HG02852 (cell line): ENCODE measurements at regions not wholly inside any gene's neighbourhood (a gene's known extent, or its start where the extent isn't known, plus 50 kb on each side); places are given as distances from the start of the nearest gene placed in this dataset.
A peak's percentile ranks its signal among the peaks of the same experiment; 100 is the strongest.
"Not testable (repeated sequence)": the region's sequence is repeated elsewhere in the genome, so short reads cannot be mapped to it uniquely, and the experiment has no call there.

Source experiments
- ATAC-seq: cut with Tn5 transposase; IDR thresholded peaks from one replicate; pipeline ENCODE4 v1.9.1; 2021; ENCODE audit warnings: mild to moderate bottlenecking, moderate library complexity; ENCODE audit not compliant: unreplicated experiment

DNA sequence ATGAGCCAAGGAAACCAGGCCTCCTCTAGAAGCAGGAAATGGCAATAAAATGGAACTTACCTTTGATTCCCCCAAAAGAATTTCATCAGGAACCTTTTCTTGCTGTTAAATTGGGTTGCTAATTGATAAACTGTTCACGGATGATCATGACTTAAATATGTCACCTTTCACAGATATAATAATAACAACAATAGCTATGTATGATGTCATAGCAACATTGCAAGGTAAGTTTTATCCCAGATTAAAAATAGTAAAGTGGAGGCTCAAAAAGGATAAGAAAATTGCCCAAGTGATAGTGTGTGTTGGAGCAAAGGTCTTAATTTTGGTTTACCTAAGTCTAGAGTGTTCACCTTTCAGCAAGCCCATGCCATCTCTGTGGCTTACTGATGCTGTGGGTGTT lies 357.6 kb upstream of the CELF2 start:
- ATAC-seq = no peak

DNA sequence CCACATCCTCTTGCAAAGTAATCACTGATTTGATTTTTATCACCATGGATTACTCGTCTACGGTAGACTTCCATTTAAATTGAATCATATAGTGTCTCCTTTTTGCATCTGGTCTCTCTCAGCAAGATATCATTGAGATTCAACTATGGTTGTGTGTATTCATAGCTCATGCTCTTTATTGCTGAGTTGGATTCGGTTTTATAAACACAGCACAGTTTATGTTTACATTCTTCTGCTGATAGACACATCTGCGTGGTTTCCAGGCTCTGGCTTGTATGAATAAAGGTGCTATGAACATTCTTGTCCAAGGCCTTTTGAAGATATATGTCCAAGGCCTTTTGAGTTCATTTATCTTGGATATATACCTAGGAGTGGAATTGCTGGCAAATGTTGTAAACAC lies 356.5 kb upstream of the CELF2 start:
- no peak for ATAC-seq

DNA sequence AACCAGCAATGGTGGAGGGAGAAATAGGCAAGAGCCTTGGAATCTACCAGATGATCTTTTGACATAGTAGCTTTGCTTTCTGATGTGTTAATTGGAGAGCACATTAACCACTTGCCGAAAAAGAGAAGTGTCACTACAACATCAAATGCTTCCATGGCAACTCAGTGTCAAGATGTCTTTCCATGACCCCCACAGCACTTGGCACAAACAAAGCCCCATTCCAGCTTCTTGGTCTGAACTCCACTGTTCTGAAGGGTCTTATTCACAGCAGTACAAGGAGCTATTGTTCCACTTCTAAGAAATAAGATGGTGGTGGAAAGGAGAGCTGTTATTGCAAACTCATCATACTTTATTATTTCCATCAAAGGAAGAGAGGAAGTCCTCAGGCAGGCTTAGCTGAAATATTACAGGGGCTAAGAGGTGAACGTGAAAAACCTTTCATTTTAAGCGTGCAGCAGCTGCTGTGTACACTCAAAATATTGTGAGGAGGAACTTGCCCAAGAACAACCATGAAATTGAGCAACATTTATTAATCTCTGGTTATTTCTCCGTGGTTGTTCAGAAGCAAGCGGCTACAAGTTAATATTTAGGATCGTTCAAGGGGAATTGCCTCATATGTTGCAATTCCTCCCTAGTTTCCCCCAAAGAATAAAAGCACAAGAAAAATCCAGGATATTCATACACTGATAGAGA lies 354.8 kb upstream of the CELF2 start:
- no peak for ATAC-seq

DNA sequence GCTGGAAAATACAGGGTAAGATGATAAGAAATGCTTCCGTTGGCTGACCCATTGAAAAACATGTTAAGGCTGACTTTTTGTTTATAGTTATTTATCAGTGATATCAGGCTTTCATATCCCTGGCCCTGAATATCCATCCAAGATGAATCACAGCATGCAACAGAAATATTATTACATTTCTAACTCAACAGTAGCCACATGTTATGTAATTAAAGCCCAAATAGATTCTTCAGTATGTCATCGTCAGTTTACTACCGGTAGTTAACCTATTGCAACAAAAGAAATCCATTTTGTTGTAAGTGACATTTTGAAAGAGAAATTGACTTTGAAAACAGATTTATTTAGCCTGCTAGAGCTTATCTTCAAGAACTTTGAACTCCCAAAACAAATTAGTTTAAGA lies 354.1 kb upstream of the CELF2 start:
- no peak for ATAC-seq

DNA sequence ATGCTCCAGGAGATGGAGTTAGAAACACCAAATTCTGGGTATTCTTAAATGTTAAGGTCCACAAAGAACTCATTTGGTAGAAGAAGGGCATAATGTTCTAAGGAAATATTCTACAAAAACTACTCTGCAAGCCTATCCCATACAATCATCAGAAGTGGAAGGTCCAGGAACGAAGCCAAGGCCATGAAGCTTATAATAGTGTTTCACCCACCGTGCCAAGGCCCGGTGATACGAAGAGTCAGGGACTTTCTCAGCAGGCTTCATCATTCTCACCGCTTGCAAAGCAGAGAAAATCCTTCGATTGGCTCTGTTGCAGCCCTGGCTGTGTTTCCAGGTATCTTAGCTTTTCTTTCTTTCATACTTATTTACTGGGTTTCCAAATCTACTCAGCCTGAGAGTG lies 351.9 kb upstream of the CELF2 start:
- no peak for ATAC-seq

DNA sequence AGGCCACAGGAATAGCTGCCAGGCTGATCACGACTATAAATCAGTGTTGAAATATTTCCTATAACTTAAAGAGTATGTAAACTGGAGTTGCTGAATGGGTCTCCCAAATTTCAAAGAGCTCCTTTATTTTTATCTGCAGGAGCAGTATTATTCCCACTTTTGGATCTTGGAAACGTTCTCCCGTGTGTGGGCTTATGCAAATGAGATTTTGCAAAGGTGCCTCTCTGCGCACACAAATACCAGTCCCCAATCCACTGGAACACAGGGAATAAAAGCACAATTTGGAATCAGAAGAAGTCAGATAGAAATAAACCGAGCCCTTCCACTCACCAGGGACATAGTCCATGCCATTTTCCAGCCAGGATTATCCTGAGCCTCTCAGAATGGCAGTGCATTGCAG lies 350.2 kb upstream of the CELF2 start:
- no peak for ATAC-seq

DNA sequence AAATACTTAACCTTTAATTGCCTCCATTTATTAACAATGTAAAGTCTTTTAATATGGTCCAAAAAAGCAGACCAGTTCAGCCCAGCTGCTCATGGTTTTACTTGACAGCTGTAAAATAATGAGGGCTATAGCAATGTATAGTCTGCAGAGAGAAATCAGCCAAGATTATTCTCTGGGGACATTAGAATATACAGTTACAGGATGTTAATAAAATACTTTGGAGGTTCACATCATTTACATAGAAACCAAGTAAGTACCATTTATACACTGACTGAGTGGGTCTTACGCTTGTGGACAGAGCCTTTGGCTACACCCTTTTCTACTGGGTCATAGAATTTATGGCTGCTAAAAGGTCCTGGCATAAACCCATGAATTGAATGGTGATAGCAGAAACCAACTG lies 340.7 kb upstream of the CELF2 start:
- peak; percentile 8 for ATAC-seq

DNA sequence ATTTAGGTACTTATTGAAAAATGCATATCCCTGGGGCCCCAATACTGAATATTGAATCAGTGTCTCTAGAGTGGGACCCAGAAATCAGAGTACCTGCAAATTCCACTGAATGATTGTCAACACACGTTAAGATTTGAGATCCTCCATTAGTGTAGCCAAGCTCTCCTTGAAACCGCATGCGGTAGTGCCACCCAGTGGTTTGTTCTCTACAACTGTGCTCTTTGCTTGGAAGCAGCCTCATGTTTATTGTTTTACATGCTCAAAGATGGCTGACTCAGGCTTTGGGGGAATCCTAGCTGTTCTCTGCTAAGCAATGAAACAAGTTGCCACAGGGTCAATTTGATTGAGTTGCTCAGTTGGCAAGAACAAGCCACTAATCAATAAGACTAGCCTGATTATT lies 340.2 kb upstream of the CELF2 start:
- peak; percentile 72 for ATAC-seq

DNA sequence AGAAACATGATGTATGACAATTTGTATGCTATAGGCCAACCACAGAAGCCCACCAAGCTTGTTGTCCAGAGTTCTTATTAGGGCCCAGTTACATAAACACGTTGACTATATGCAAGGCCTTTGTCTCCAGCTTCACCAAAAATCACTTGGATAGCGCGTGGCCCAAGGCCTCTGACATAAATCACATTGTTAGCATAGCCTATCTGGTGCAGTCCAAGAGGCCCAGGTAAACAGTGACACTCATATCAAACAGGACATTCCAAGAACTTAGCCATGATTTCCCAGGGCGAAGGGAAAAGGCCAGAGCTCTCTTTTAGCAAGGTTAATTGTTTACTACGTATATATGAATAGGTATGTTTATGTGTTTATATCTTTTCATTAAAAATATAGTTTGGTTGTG lies 337.2 kb upstream of the CELF2 start:
- no peak for ATAC-seq

DNA sequence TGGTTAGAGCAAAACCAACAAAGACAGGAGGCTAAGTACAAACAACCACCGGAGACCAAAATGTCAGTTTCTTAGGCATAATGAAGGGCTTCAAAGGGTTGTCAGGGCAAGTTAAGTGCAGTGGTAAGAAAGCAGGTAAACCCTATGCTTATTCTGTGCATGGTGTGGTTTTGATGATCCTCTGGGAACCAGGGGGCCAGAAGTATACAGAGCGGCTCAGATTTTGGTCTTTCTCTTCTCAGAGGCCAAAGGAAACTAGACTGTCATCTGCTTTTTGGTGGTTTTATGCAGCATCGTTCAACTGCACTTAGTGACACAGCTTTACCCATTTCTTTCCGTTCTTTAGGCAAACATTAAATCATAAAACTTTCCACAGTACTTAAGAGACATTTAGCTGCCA lies 332.7 kb upstream of the CELF2 start:
- ATAC-seq = no peak

DNA sequence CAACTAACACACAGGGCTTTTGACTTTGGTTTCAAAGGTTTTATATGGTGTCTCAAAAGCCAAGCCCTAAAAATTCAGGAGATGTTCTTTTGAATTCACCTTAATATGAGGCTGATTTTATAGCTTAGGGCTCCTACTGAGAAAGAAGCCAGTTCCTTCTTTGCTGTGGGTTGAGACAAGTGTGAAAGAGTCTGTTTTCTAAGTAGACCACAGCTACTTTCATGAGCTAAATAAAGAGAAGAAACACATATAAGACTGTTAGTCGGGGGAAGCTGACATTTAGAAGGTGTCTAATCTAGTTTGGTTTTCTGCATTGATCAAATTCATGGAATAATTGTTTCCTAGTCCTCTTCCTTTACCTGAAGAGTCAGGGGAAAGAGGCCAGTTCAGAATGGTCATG lies 332.1 kb upstream of the CELF2 start:
- ATAC-seq = peak; percentile 85

DNA sequence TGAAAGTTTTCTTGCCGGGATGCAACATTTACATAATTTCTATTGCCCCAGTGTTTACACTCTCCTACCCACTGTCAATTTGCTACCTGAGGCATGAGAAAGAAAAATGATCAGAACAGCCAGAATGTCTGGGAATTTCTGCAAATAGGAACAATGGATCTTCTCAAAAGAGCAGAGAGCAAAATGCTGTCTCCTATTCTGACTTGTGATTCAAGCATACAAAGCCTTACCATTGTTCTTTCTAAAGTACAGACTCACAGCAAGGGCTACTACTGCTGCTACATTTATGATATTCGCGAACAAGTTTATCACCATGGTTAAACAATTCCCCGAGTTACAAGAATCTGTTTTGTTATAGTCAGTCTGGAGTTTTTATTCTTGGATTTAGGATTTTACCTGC lies 329.9 kb upstream of the CELF2 start:
- ATAC-seq = no peak

DNA sequence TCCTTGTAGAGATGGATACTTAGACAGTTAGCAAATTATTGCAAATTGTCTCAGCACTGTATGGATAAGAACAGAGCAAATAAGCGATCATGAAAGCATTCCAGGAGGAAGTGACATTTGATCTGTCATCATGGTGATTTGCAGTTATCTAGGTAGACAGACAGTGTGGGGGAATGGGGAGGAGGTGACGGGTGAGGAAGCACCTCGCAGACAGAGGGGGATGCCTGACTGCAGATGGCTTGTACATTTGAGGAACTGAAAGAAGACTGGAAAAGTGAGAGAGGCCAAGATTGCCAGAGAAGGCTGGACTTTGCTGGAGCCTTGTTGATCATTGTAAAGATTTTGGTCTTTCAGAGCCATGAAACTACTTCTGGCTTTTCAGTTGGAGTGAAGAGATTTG lies 318.2 kb upstream of the CELF2 start:
- no peak for ATAC-seq

DNA sequence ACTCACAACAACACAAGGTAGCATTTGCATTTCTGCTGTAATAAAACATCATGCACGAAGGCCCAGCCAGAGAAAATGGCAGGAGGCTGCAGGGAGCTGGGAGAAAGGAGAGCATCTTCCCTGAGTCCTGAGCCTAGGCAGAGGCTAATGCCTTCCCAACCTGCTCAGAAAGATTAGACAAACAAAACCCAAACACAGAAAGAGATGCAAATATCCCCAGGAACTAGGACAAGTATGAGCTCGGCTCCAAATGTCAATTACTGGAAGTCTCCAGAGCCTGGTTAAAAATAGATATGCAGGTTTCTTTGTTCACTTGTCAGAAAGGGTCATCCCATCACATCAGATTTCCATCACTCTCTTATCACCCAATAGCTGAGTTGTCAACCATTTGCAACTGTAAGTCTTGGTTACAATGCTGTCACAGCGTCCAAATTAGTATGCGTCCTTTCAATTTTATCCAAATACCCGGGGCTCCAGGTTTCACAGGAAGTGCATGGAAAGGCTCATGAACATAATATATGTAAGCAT lies 316.5 kb upstream of the CELF2 start:
- no peak for ATAC-seq

DNA sequence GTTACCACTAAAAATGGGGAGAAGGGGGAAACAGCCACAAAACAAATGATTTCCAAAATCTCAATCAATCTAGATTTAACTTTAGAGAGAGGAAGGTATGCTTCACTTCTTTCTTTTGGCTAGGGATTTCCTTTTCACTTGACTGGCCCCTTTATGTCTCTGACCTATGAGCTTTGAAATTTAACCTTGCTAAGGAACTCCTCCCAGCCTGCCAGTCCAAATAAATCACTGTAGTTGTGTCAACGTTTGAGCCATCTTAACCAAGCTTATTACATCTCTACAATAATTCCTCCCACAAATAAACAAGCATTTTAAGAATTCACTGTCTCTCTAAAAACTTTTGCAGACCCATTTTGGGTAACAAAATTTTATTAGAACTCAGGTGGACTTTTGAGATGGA lies 315.5 kb upstream of the CELF2 start:
- no peak for ATAC-seq

DNA sequence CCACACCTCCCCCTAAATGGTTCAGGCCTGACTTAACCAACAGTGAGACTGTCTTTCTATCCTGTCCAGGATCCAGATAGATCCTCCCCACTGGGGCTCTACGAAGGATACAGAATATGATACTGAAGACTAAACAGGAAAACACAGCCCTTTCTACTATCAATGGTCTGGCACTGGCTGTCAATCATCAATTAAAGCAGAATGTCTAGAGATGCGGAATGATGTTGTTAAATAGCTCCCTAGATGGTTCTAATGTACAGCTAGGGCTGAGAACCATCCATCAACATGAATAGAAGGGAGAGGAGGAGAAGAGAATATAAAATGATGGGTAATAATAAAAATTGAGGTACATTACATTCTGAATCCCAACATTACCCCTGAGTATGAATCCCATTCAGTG lies 314.3 kb upstream of the CELF2 start:
- no peak for ATAC-seq

DNA sequence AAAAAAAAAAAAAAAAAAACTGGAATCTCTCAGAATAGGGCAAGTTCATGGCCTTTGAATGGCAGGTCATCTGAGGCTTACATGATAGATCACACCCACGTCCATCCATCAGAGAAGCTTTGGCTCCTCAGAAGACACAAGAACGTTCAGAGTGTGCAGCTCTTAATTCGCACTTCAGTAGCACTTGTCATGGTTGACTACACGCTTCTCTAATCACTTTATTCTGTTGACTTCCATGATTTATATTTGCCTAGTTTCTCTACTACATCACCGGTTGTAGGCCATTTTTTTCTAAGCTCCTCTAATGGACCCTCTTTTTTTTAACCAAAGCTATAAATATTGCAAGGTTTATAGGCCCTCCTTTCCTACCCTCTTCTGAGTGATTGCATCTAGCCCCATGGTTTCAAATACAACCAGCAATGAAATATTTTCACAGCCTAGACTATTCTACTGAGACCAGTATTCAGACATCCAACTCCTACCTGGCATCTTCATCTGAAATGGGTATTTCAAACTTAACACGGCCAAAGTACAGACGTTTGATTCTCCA lies 305.4 kb upstream of the CELF2 start:
- no peak for ATAC-seq

DNA sequence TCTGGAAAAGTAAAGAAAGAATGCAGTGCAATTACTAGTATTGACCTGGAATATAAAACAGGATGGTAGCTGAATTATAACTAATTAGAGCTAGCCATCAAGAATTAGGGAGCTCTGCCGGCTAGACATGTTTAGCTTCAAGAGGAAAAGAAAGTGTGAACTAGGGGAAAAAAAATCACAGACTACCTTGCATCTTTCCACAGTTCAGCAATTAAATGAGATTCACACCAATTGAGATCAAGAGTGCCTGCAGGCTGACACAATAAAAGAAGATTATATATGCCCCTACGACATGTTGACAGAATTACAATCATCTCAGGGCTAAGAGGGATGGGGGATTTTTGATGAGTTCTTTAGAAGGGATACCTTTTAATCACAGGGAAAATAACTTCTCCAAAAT lies 303.3 kb upstream of the CELF2 start:
- ATAC-seq = no peak

DNA sequence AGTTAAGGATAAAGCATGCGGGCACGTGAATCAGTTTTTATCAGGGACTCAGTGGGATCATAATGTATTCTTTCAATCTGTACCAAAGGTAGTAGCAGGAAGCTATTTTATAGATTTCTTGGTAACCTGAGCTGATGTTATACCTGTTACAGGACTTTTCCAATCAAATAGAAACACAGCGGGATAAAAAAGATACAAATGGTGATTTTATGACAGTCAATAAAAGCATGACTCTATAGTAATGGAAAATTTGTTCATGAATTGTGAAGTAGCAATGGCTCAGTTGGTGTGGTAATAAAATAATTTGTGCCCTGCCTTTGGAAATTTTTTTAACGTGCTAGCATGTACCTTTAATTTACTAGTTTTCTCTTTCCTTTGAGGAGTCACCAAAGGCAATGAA lies 300.7 kb upstream of the CELF2 start:
- no peak for ATAC-seq

DNA sequence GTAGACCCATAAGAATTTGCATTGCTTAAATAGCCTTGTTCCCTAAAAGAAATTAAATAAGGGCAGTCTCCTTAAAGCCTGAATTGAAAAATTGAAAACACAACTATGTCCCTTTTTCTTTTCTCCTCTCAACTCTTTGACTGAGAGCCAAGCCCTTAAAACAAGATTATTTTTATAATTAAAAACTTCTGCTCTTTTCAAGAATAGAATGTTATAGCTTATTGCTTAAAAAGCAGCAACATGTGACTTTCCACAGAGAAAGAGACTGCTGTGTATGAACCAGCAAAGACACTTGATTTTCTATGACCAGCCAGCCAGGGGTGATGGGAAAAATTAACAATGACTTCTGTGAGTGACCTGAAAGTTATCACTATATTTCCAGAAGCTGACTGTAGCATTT lies 295.2 kb upstream of the CELF2 start:
- no peak for ATAC-seq

DNA sequence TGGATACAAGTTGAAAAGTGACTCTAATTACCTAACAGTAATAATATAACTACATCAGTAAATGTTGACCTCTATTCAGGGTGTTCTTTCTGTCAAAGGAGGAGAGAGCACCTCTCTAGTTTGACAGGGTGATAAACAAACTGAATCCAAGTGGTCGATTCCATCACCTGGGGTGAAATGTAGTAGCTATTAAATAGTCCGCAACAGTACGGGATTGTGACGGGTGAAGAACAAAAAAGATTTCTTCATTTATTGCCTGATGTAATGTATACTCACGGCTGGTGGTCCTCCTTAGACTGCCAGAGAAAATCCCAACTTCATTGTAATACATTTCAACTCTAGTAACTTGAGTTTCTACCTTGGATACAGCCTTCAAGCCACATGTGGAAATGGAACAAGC lies 292.5 kb upstream of the CELF2 start:
- no peak for ATAC-seq

DNA sequence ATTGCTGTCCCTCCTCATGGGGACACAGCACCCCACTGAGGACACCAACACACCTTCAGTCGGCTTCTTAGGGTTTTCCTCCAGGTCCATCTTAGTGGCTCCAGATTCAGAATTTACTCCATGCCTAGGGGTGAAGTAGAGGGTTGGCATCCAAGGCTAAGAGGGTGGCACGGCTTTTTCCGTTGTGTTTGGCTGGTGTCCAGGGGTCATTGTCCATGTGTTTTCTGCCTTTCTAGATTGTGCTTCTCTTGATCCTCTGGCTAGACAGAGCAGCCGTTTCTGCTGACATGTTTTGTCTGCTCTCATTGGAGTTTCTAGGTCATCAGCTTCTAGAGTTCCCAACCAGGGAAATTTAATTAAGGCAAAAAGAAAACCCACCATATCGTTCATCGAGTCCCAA lies 291.6 kb upstream of the CELF2 start:
- no peak for ATAC-seq

DNA sequence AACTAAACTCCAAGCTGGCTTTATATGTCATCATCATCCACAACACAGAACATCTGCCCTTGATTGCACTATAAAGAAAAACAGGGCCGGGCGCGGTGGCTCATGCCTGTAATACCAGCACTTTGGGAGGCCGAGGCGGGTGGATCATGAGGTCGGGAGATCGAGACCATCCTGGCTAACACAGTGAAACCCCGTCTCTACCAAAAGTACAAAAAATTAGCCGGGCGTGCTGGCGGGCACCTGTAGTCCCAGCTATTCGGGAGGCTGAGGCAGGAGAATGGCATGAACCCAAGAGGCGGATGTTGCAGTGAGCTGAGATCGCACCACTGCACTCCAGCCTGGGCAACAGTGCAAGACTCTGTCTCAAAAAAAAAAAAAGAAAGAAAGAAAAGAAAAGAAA lies 290.3 kb upstream of the CELF2 start:
- ATAC-seq = not testable (repeated sequence)
